ENCODE measurements at regions not wholly inside any gene's neighbourhood (a gene's known extent, or its start where the extent isn't known, plus 50 kb on each side); places are given as distances from the start of the nearest gene placed in this dataset.

GRCh38 chr18:60643009-60643408 lies 270.4 kb upstream of the MC4R start:
- no peak for DNase-seq (ENCODE audit: low spot score)
- no peak overlapping the region for H3K27ac ChIP-seq
- ChIA-PET POLR2A (ENCODE audit: low non-redundant PET) (no interaction called here), CTCF (no interaction called here)
- TF ChIP-seq CTCF (conservative IDR thresholded peaks at IDR 0.05; ENCODE audit: low read depth), result no peak

- DNase-seq (ENCODE audit: low spot score), result no peak
- H3K27ac ChIP-seq, result no peak overlapping the region
- ChIA-PET POLR2A (ENCODE audit: low non-redundant PET) (no interaction called here), CTCF (no interaction called here)
- no peak for TF ChIP-seq CTCF (conservative IDR thresholded peaks at IDR 0.05; ENCODE audit: low read depth)
Measured at GRCh38 chr18:60646725-60647124, 274.1 kb upstream of the MC4R start.

- ChIA-PET CTCF (no interaction called here), POLR2A (ENCODE audit: low non-redundant PET) (no interaction called here)
- no peak for TF ChIP-seq CTCF (conservative IDR thresholded peaks at IDR 0.05; ENCODE audit: low read depth)
- DNase-seq (ENCODE audit: low spot score), result no peak
- no peak overlapping the region for H3K27ac ChIP-seq
Measured at GRCh38 chr18:60649107-60649506, 276.5 kb upstream of the MC4R start.

- ChIA-PET CTCF (interaction anchor here (0.5 kb wide), 1 partner anchor 624 kb away, joined by 7 read pairs; no protein-coding TSS in a partner anchor), POLR2A (ENCODE audit: low non-redundant PET) (no interaction called here)
- no peak for TF ChIP-seq CTCF (conservative IDR thresholded peaks at IDR 0.05; ENCODE audit: low read depth)
- H3K27ac ChIP-seq, result no peak overlapping the region
- DNase-seq (ENCODE audit: low spot score), result no peak
Measured at GRCh38 chr18:60649842-60650536, 277.4 kb upstream of the MC4R start.

GRCh38 chr18:60654298-60654697 lies 281.7 kb upstream of the MC4R start:
- no peak for TF ChIP-seq CTCF (conservative IDR thresholded peaks at IDR 0.05; ENCODE audit: low read depth)
- ChIA-PET CTCF (no interaction called here), POLR2A (ENCODE audit: low non-redundant PET) (no interaction called here)
- H3K27ac ChIP-seq, result no peak overlapping the region
- no peak for DNase-seq (ENCODE audit: low spot score)

GRCh38 chr18:60656553-60656952 lies 284.0 kb upstream of the MC4R start:
- DNase-seq (ENCODE audit: low spot score), result no peak
- ChIA-PET POLR2A (ENCODE audit: low non-redundant PET) (no interaction called here), CTCF (no interaction called here)
- H3K27ac ChIP-seq, result no peak overlapping the region
- no peak for TF ChIP-seq CTCF (conservative IDR thresholded peaks at IDR 0.05; ENCODE audit: low read depth)

All from RWPE1 (cell line).